NOMO-1 treated with DMSO at 0.1 percent for 48 hours (cell line): ENCODE measurements at regions not wholly inside any gene's neighbourhood (a gene's known extent, or its start where the extent isn't known, plus 50 kb on each side); places are given as distances from the start of the nearest gene placed in this dataset.

Experiments used
- DNase-seq: peaks from one replicate; lab custom pipeline; 2025; ENCODE audit not compliant: unreplicated experiment; lab: John Stamatoyannopoulos, UW

DNA sequence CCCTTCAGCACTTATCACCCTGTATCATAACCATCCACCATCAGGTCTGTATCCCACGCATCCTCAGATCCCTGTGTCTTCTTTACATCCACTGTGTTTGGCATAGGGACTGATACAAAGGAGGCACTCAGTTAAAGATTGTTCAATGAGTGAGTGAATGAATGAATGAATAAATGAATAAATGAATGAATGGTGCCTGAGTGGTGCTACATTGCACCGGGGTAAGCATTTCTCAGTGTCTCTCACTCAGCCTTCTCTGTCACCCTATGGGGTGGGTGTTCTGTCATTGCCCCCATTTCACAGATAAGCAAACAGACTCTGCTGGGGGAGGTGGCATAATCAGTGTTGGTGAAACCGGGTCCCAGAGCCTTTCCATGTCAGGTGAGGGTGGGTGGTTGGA is 56.6 kb upstream of the ID3 start:
- DNase-seq = no peak

GRCh38 chr1:23615423-23615822 is 56.1 kb upstream of the ID3 start:
- DNase-seq = no peak

DNA sequence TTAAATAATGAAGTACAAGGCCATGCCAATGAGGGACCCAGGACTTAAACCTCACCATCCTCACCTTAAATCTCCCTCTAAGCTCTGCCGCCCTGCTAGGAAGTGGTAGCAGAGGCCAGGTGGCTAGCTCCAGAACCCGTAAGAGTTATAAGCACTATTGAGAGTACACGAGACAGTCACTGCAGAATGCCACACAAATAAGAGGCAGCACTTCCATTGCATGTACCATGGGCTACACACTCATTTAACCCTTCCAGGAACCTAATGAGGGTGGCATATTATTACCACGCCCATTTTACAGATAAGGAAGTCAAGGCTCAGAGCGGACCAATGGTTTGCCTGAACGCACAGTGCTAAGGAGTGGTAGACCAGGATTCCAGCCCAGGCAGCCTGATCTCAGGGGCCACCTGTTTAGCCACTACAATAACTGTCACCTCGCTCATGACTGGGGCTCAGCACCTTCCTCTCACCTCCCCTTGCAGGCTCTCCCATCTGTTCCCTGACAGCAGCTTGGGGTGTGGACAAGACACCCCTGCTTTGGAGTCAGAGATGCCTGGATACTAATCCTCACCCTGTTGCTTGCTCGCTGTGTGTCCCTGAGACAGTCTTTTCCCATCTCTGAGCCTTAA is 54.8 kb upstream of the ID3 start:
- DNase-seq = no peak

- DNase-seq = no peak
These were observed 54.1 kb upstream of the ID3 start for GRCh38 chr1:23613191-23614031.

- DNase-seq = no peak
These were observed 52.5 kb upstream of the ID3 start for GRCh38 chr1:23611601-23612327.

DNA sequence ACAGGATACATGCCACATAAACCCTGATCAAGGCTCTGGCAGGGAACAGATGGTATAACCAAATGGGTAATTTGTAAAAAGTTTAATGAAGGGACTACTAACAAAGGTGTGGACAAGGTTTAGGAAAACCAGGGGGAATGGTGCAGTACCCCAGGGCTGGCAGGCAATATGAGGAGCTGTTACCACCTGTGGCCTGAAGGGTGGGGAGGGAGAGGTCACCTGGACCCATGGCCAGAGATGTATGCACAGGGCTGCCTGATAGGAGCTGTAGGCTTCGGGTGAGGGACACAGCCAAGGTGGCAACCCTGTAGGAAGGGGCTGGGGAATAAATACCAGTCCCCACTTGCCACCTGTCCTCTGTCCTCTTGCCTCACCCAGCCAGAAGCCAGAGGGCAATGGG is 51.4 kb upstream of the ID3 start:
- no peak for DNase-seq

DNA sequence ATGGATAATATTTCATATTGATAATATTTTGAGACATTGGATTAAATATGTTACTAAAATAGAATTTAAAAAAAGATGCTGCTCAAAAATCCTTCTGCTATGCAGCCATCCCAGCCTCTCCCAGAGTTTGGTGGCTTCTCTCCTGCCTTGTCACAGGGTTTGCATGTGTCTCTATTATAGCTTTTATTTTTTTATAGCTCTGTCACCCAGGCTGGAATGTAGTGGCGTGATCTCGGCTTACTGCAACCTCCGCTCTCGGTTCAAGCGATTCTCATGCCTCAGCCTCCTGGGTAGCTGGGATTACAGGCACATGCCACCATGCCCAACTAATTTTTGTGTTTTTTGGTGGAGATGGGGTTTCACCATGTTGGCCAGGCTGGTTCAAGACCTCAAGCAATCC is 50.7 kb upstream of the ID3 start:
- DNase-seq = no peak
